ENCODE measurements at regions not wholly inside any gene's neighbourhood (a gene's known extent, or its start where the extent isn't known, plus 50 kb on each side); places are given as distances from the start of the nearest gene placed in this dataset.

- TF ChIP-seq CTCF (IDR thresholded peaks at IDR 0.05) (no peak), POLR2A (IDR thresholded peaks at IDR 0.05) (no peak)
Observed at GRCh38 chr7:91651986-91652385, 228.5 kb downstream of the MTERF1 start.
